Suppressor macrophage treated with lipopolysaccharide for 1 hour (primary cell): ENCODE measurements at regions not wholly inside any gene's neighbourhood (a gene's known extent, or its start where the extent isn't known, plus 50 kb on each side); places are given as distances from the start of the nearest gene placed in this dataset.

ENCODE experiments used
- DNase-seq, 3 donors: peaks; one replicate each; pipeline ENCODE4 v3.0.0-alpha.2; 2020 to 2022

GRCh38 chr10:33126742-33127141 lies 168.7 kb upstream of the ITGB1 start:
- no peak for DNase-seq

GRCh38 chr10:33125522-33126517 lies 167.8 kb upstream of the ITGB1 start:
- no peak for DNase-seq

DNA sequence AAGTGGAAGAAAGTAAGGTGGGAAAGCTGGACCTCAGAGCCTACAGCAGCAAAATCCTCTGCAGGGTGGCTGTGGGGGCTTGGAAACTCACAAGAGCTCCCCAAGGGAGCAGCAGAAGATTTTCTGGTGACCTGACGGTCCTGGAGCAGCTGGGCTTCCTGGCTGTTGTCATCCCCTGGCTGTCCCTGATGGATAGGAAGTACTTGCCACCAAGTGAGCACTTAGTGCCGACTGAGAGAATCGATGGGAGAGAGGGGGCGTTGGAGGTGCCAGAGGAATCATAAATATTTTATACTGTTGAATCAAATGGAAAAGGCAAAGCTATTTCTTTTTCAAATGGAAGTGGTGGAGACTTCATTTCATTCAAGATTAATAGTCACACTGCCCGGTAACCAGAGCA lies 167.1 kb upstream of the ITGB1 start:
- no peak for DNase-seq

GRCh38 chr10:33123680-33124079 lies 165.7 kb upstream of the ITGB1 start:
- no peak for DNase-seq

DNA sequence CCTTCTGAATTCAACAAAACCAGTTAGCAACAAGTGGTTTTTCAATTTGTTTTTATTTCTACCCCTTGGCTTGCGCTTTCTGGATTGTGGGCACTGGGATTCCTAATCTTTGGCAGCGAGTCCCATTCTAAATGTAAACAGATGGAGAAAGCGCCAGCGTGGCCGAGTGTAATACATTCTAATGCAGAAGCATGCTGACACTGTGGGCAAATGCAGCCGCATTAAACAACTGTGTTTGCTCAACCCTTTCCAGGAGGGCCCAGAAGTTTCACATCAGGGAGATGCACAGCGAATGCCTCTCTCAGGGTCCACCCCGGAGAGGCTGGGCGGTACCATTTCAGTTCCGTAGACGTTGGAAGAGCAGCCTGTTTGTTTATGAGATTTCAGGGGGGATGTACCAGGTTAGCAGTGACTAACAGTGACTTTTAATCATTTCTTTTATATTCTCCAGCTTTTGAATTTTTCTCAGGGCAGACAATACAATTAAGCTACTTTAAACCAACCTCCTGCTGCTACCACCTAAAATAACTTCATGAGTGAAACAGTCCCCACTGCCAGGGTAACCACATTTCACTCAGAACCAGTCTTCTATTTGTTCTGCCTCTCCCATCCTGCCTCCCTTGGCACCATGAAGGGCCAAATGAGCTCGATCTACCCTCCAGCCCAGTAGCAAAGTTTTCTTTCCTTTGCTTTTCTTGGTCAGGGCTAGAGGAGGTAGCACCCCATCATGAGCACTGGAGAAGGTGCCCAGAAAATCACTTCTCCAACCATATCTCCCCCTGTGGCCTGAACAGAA lies 164.2 kb upstream of the ITGB1 start:
- no peak for DNase-seq

GRCh38 chr10:33120700-33121099 lies 162.7 kb upstream of the ITGB1 start:
- no peak for DNase-seq

DNA sequence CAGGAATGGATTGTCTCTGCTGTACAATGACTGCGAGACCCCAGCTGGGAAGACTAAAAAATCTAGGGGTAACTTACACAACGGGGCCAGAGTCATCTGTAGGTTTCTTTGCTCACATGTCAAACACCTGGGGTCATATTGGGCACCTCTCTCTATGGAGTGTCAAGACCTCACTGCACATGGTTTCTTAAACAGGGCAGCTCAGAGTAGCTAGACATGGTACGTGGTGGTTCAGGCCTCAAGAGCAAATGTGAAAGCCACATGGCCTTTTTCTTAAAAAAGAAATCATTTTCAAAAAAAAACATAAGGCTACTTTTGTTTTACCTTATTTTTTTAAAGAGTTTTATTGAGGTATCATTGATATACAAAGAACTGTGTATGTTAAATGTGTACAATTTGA lies 162.2 kb upstream of the ITGB1 start:
- DNase-seq = no peak

DNA sequence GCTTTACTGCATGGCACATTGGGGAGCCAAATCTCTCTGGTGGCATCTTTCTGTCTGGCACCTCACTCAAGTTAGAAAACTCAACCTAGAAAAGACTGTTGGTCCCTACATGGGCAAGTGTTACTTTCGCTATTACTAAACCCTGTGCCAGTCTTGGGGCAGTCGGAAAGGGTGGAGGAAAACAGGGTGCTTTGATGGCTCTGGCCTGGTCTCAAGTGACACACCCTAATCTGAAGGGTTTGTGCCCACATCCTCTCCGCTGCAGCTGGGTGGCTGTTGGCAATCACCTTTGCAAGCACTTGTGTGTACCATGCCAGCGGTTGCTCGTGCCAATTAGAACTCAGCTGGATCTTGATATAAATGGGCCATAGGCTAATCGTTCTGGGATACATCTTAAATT lies 159.8 kb upstream of the ITGB1 start:
- no peak for DNase-seq

GRCh38 chr10:33117230-33117629 lies 159.2 kb upstream of the ITGB1 start:
- DNase-seq = no peak

DNA sequence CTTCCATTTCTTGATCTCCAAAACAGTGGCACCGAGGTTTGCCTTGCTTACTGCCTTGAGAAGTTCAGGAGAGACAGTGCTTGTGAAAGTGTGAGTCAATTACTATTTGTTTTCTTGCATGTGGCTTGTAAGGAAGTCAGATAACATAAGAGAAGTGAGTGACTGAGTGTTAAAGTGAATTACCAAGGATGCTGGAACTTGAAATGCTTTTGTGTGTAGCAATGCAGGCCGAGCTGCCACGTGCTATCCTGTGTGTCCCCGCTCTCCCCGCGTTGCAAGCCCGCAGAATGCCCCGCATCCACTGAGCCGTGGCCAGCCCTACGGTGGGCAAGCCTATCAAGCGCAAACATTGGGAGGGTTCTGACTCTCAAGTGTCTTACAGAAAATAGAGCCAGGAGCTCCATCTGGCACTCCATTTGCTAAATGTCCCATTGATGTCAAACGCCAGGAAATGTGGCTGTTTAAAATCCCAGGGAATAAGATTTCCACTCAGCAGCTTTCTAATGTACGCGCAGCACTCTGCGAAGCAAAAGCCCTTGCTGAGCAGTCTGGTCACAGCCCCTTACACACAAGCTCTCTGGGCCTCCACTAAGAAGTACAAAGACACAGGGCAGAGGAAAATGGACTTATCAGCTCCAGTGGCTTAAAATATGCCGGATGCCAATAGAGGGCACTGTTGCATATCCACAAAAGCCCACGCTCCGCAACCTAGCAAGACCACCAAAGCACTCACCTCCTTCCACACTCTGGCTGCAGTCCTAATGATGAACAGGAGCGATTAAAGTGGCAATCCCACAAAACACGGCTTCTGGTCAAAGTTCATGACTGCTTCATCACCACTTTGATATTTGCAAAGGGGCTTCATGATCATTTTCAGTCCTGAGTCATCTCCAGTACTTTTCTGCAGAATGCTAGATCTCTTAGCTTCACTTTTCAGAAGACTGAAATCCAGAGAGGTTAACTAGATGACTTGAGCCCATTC lies 158.0 kb upstream of the ITGB1 start:
- DNase-seq = peak in 1 of 3 donors; percentile 7

GRCh38 chr10:33114451-33114952 lies 156.5 kb upstream of the ITGB1 start:
- no peak for DNase-seq

GRCh38 chr10:33113466-33113865 lies 155.4 kb upstream of the ITGB1 start:
- no peak for DNase-seq

- no peak for DNase-seq
These were observed 154.9 kb upstream of the ITGB1 start for GRCh38 chr10:33112831-33113455.

GRCh38 chr10:33111488-33112051 lies 153.5 kb upstream of the ITGB1 start:
- DNase-seq = no peak

GRCh38 chr10:33109788-33110469 lies 151.9 kb upstream of the ITGB1 start:
- DNase-seq = no peak

GRCh38 chr10:33109384-33109783 lies 151.4 kb upstream of the ITGB1 start:
- no peak for DNase-seq

GRCh38 chr10:33107953-33108352 lies 149.9 kb upstream of the ITGB1 start:
- no peak for DNase-seq

GRCh38 chr10:33106767-33107166 lies 148.7 kb upstream of the ITGB1 start:
- DNase-seq = no peak

DNA sequence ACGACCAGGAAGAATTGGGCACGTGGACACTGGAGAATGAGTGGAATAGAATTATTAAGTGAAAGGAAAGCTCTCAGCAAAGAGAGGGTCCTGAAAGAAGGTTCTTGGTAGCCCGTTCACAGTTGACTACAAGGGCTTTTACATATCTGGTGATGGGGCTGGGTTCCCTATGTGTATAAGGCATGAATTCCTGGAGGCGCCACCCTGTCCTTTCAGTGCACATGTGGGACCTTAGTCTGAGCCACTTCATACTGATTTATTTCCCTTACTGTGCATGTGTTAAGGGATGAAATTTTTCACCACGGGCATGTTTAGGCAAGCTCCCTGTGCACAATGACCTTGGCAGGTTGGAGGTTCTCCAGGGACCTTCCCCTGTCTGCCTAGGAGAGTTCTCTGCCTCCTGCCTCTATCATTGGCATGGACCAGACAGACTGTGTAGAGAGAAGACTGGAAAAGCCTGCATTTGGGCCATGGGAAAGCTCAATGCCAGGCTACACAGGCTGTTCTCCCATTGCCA lies 145.9 kb upstream of the ITGB1 start:
- no peak for DNase-seq

- no peak for DNase-seq
These were observed 144.0 kb upstream of the ITGB1 start for GRCh38 chr10:33102071-33102470.

GRCh38 chr10:33101392-33101787 lies 143.4 kb upstream of the ITGB1 start:
- DNase-seq = no peak
